ENCODE measurements at regions not wholly inside any gene's neighbourhood (a gene's known extent, or its start where the extent isn't known, plus 50 kb on each side); places are given as distances from the start of the nearest gene placed in this dataset.
"Not testable (repeated sequence)": the region's sequence is repeated elsewhere in the genome, so short reads cannot be mapped to it uniquely, and the experiment has no call there.

GRCh38 chr2:150207979-150208378, 279.5 kb downstream of the RND3 start:
- DNase-seq: no peak

- no peak for DNase-seq
These were observed 283.0 kb downstream of the RND3 start for GRCh38 chr2:150204451-150204850.

- not testable (repeated sequence) for DNase-seq
These were observed 292.7 kb downstream of the RND3 start for GRCh38 chr2:150194816-150195215.

GRCh38 chr2:150192701-150193100, 294.8 kb downstream of the RND3 start:
- DNase-seq: no peak

GRCh38 chr2:150191349-150191748, 296.1 kb downstream of the RND3 start:
- no peak for DNase-seq

- DNase-seq: no peak
These were observed 296.9 kb downstream of the RND3 start for GRCh38 chr2:150190546-150190945.

- DNase-seq: no peak
These were observed 298.7 kb downstream of the RND3 start for GRCh38 chr2:150188800-150189199.

GRCh38 chr2:150188177-150188576, 299.3 kb downstream of the RND3 start:
- DNase-seq: no peak

- DNase-seq: no peak
These were observed 304.8 kb downstream of the RND3 start for GRCh38 chr2:150182566-150183235.

GRCh38 chr2:150178591-150178990, 308.9 kb downstream of the RND3 start:
- DNase-seq: no peak

- no peak for DNase-seq
These were observed 312.5 kb downstream of the RND3 start for GRCh38 chr2:150174971-150175421.

- DNase-seq: no peak
These were observed 313.2 kb downstream of the RND3 start for GRCh38 chr2:150174056-150174805.

GRCh38 chr2:150171065-150171548, 316.4 kb downstream of the RND3 start:
- DNase-seq: no peak

- no peak for DNase-seq
These were observed 318.2 kb downstream of the RND3 start for GRCh38 chr2:150169237-150169629.

GRCh38 chr2:150168595-150169236, 318.8 kb downstream of the RND3 start:
- DNase-seq: no peak

GRCh38 chr2:150167711-150168110, 319.8 kb downstream of the RND3 start:
- DNase-seq: peak in 1 of 5 donors; percentile 2

- DNase-seq: no peak
These were observed 321.0 kb downstream of the RND3 start for GRCh38 chr2:150166313-150167051.

- DNase-seq: no peak
These were observed 321.5 kb downstream of the RND3 start for GRCh38 chr2:150165988-150166312.

- DNase-seq: no peak
These were observed 322.0 kb downstream of the RND3 start for GRCh38 chr2:150165442-150165841.

- DNase-seq: no peak
These were observed 325.1 kb downstream of the RND3 start for GRCh38 chr2:150162241-150162942.

- no peak for DNase-seq
These were observed 327.4 kb downstream of the RND3 start for GRCh38 chr2:150160058-150160457.

- no peak for DNase-seq
These were observed 328.2 kb downstream of the RND3 start for GRCh38 chr2:150159300-150159699.

All from T-helper 1 cell (primary cell).